ENCODE measurements at regions not wholly inside any gene's neighbourhood (a gene's known extent, or its start where the extent isn't known, plus 50 kb on each side); places are given as distances from the start of the nearest gene placed in this dataset.

GRCh38 chr18:59760212-59760611, 63.0 kb upstream of the CCBE1 start:
- Histone ChIP-seq H3K79me1 (ENCODE audit: low read length) (no peaks in the 10 kb centered on the region), H3K79me2 (ENCODE audit: control insufficient read depth, insufficient read depth, low read length, poor library complexity) (no peaks in the 10 kb centered on the region), H2AFZ (ENCODE audit: insufficient read depth, low read length, poor library complexity) (no peak overlapping the region), H3K9ac (ENCODE audit: low read length) (no peak overlapping the region), H3K4me3 (ENCODE audit: low read depth, low read length) (no peak overlapping the region), H2BK120ac (ENCODE audit: insufficient read depth, low read length, poor library complexity) (no peak overlapping the region), H3K4me1 (ENCODE audit: control insufficient read depth in 1 of 2, insufficient read depth in 2 of 2, low read length in 2 of 2) (no peaks in the 10 kb centered on the region), H4K8ac (ENCODE audit: low read depth, low read length) (no peak overlapping the region), H4K12ac (ENCODE audit: low read depth, low read length) (no peak overlapping the region), H3K9me3 (ENCODE audit: insufficient read depth, low read depth, low read length) (no peaks in the 10 kb centered on the region), H3K36me3 (ENCODE audit: control insufficient read depth in 1 of 2, insufficient read depth in 2 of 2, low read length in 2 of 2) (no peaks in the 10 kb centered on the region), H3K18ac (ENCODE audit: low read length) (no peak overlapping the region), H2BK5ac (ENCODE audit: low read depth, low read length, poor library complexity) (no peak overlapping the region), H3K27me3 (ENCODE audit: insufficient read depth, low read length) (no peaks in the 10 kb centered on the region), H2BK12ac (ENCODE audit: low read length) (no peak overlapping the region), H3K23ac (ENCODE audit: low read length) (no peak overlapping the region), H4K91ac (ENCODE audit: low read depth, low read length) (no peak overlapping the region), H3K27ac (ENCODE audit: low read depth, low read length) (no peak overlapping the region), H3K4me2 (ENCODE audit: low read length) (no peak overlapping the region), H3K4ac (ENCODE audit: low read depth, low read length) (no peak overlapping the region), H2AK5ac (ENCODE audit: low read length) (no peak overlapping the region), H3K14ac (ENCODE audit: low read length) (no peak overlapping the region)
- WGBS (ENCODE audit: extremely low coverage, insufficient coverage, insufficient read length) = no CpG with 5 or more reads among the region's 4 CpGs
- no peak for DNase-seq

GRCh38 chr18:59758837-59759236, 61.6 kb upstream of the CCBE1 start:
- DNase-seq = no peak
- H3K4me3 ChIP-seq (ENCODE audit: low read depth, low read length) = no peak overlapping the region
- H3K23ac ChIP-seq (ENCODE audit: low read length) = no peak overlapping the region
- no peak overlapping the region for H2BK120ac ChIP-seq (ENCODE audit: insufficient read depth, low read length, poor library complexity)
- no peaks in the 10 kb centered on the region for H3K27me3 ChIP-seq (ENCODE audit: insufficient read depth, low read length)
- H4K12ac ChIP-seq (ENCODE audit: low read depth, low read length) = no peak overlapping the region
- H3K4me2 ChIP-seq (ENCODE audit: low read length) = no peak overlapping the region
- H4K8ac ChIP-seq (ENCODE audit: low read depth, low read length) = no peak overlapping the region
- H3K79me1 ChIP-seq (ENCODE audit: low read length) = no peaks in the 10 kb centered on the region
- WGBS (ENCODE audit: extremely low coverage, insufficient coverage, insufficient read length) = no CpG with 5 or more reads among the region's 3 CpGs
- no peak overlapping the region for H3K18ac ChIP-seq (ENCODE audit: low read length)
- no peak overlapping the region for H3K14ac ChIP-seq (ENCODE audit: low read length)
- no peak overlapping the region for H4K91ac ChIP-seq (ENCODE audit: low read depth, low read length)
- no peaks in the 10 kb centered on the region for H3K36me3 ChIP-seq (ENCODE audit: control insufficient read depth in 1 of 2, insufficient read depth in 2 of 2, low read length in 2 of 2)
- no peaks in the 10 kb centered on the region for H3K9me3 ChIP-seq (ENCODE audit: insufficient read depth, low read depth, low read length)
- no peaks in the 10 kb centered on the region for H3K4me1 ChIP-seq (ENCODE audit: control insufficient read depth in 1 of 2, insufficient read depth in 2 of 2, low read length in 2 of 2)
- H2BK5ac ChIP-seq (ENCODE audit: low read depth, low read length, poor library complexity) = no peak overlapping the region
- no peak overlapping the region for H2BK12ac ChIP-seq (ENCODE audit: low read length)
- H3K79me2 ChIP-seq (ENCODE audit: control insufficient read depth, insufficient read depth, low read length, poor library complexity) = no peaks in the 10 kb centered on the region
- H2AK5ac ChIP-seq (ENCODE audit: low read length) = no peak overlapping the region
- no peak overlapping the region for H3K4ac ChIP-seq (ENCODE audit: low read depth, low read length)
- H2AFZ ChIP-seq (ENCODE audit: insufficient read depth, low read length, poor library complexity) = no peak overlapping the region
- H3K27ac ChIP-seq (ENCODE audit: low read depth, low read length) = no peak overlapping the region
- H3K9ac ChIP-seq (ENCODE audit: low read length) = no peak overlapping the region

- Histone ChIP-seq H3K27me3 (ENCODE audit: insufficient read depth, low read length) (no peaks in the 10 kb centered on the region), H3K79me2 (ENCODE audit: control insufficient read depth, insufficient read depth, low read length, poor library complexity) (no peaks in the 10 kb centered on the region), H4K8ac (ENCODE audit: low read depth, low read length) (no peak overlapping the region), H2AFZ (ENCODE audit: insufficient read depth, low read length, poor library complexity) (no peak overlapping the region), H2AK5ac (ENCODE audit: low read length) (no peak overlapping the region), H2BK5ac (ENCODE audit: low read depth, low read length, poor library complexity) (no peak overlapping the region), H3K9me3 (ENCODE audit: insufficient read depth, low read depth, low read length) (no peaks in the 10 kb centered on the region), H2BK12ac (ENCODE audit: low read length) (no peak overlapping the region), H3K27ac (ENCODE audit: low read depth, low read length) (no peak overlapping the region), H2BK120ac (ENCODE audit: insufficient read depth, low read length, poor library complexity) (no peak overlapping the region), H3K23ac (ENCODE audit: low read length) (no peak overlapping the region), H3K4me3 (ENCODE audit: low read depth, low read length) (no peak overlapping the region), H3K79me1 (ENCODE audit: low read length) (no peaks in the 10 kb centered on the region), H3K4ac (ENCODE audit: low read depth, low read length) (no peak overlapping the region), H4K91ac (ENCODE audit: low read depth, low read length) (no peak overlapping the region), H3K9ac (ENCODE audit: low read length) (no peak overlapping the region), H3K4me1 (ENCODE audit: control insufficient read depth in 1 of 2, insufficient read depth in 2 of 2, low read length in 2 of 2) (no peaks in the 10 kb centered on the region), H3K4me2 (ENCODE audit: low read length) (no peak overlapping the region), H3K18ac (ENCODE audit: low read length) (no peak overlapping the region), H3K36me3 (ENCODE audit: control insufficient read depth in 1 of 2, insufficient read depth in 2 of 2, low read length in 2 of 2) (no peaks in the 10 kb centered on the region), H3K14ac (ENCODE audit: low read length) (no peak overlapping the region), H4K12ac (ENCODE audit: low read depth, low read length) (no peak overlapping the region)
- no CpG with 5 or more reads among the region's 2 CpGs for WGBS (ENCODE audit: extremely low coverage, insufficient coverage, insufficient read length)
- DNase-seq = no peak
These were observed 60.9 kb upstream of the CCBE1 start for GRCh38 chr18:59758106-59758505.

- Histone ChIP-seq H2BK5ac (ENCODE audit: low read depth, low read length, poor library complexity) (no peak overlapping the region), H3K4ac (ENCODE audit: low read depth, low read length) (no peak overlapping the region), H2BK12ac (ENCODE audit: low read length) (no peak overlapping the region), H2AK5ac (ENCODE audit: low read length) (no peak overlapping the region), H2BK120ac (ENCODE audit: insufficient read depth, low read length, poor library complexity) (no peak overlapping the region), H3K4me1 (ENCODE audit: control insufficient read depth in 1 of 2, insufficient read depth in 2 of 2, low read length in 2 of 2) (no peaks in the 10 kb centered on the region), H3K23ac (ENCODE audit: low read length) (no peak overlapping the region), H3K36me3 (ENCODE audit: control insufficient read depth in 1 of 2, insufficient read depth in 2 of 2, low read length in 2 of 2) (no peaks in the 10 kb centered on the region), H4K12ac (ENCODE audit: low read depth, low read length) (no peak overlapping the region), H3K4me2 (ENCODE audit: low read length) (no peak overlapping the region), H3K18ac (ENCODE audit: low read length) (no peak overlapping the region), H2AFZ (ENCODE audit: insufficient read depth, low read length, poor library complexity) (no peak overlapping the region), H3K9ac (ENCODE audit: low read length) (no peak overlapping the region), H3K9me3 (ENCODE audit: insufficient read depth, low read depth, low read length) (no peaks in the 10 kb centered on the region), H3K79me1 (ENCODE audit: low read length) (no peaks in the 10 kb centered on the region), H3K27ac (ENCODE audit: low read depth, low read length) (no peak overlapping the region), H3K4me3 (ENCODE audit: low read depth, low read length) (no peak overlapping the region), H4K91ac (ENCODE audit: low read depth, low read length) (no peak overlapping the region), H3K79me2 (ENCODE audit: control insufficient read depth, insufficient read depth, low read length, poor library complexity) (no peaks in the 10 kb centered on the region), H4K8ac (ENCODE audit: low read depth, low read length) (no peak overlapping the region), H3K27me3 (ENCODE audit: insufficient read depth, low read length) (no peaks in the 10 kb centered on the region), H3K14ac (ENCODE audit: low read length) (no peak overlapping the region)
- no CpG with 5 or more reads among the region's 1 CpG for WGBS (ENCODE audit: extremely low coverage, insufficient coverage, insufficient read length)
- no peak for DNase-seq
These were observed 55.4 kb upstream of the CCBE1 start for GRCh38 chr18:59752666-59753065.

- no peak overlapping the region for H3K9ac ChIP-seq (ENCODE audit: low read length)
- no peak overlapping the region for H4K8ac ChIP-seq (ENCODE audit: low read depth, low read length)
- no peak overlapping the region for H4K12ac ChIP-seq (ENCODE audit: low read depth, low read length)
- no peaks in the 10 kb centered on the region for H3K4me1 ChIP-seq (ENCODE audit: control insufficient read depth in 1 of 2, insufficient read depth in 2 of 2, low read length in 2 of 2)
- H3K18ac ChIP-seq (ENCODE audit: low read length) = no peak overlapping the region
- H2BK120ac ChIP-seq (ENCODE audit: insufficient read depth, low read length, poor library complexity) = no peak overlapping the region
- no peak overlapping the region for H3K4me2 ChIP-seq (ENCODE audit: low read length)
- no peaks in the 10 kb centered on the region for H3K79me1 ChIP-seq (ENCODE audit: low read length)
- no peaks in the 10 kb centered on the region for H3K27me3 ChIP-seq (ENCODE audit: insufficient read depth, low read length)
- H3K23ac ChIP-seq (ENCODE audit: low read length) = no peak overlapping the region
- H3K27ac ChIP-seq (ENCODE audit: low read depth, low read length) = no peak overlapping the region
- no peaks in the 10 kb centered on the region for H3K79me2 ChIP-seq (ENCODE audit: control insufficient read depth, insufficient read depth, low read length, poor library complexity)
- H3K4me3 ChIP-seq (ENCODE audit: low read depth, low read length) = no peak overlapping the region
- H3K9me3 ChIP-seq (ENCODE audit: insufficient read depth, low read depth, low read length) = no peaks in the 10 kb centered on the region
- H4K91ac ChIP-seq (ENCODE audit: low read depth, low read length) = no peak overlapping the region
- no peak overlapping the region for H2BK12ac ChIP-seq (ENCODE audit: low read length)
- no peak overlapping the region for H2AK5ac ChIP-seq (ENCODE audit: low read length)
- no peak overlapping the region for H3K14ac ChIP-seq (ENCODE audit: low read length)
- DNase-seq = no peak
- no peak overlapping the region for H2AFZ ChIP-seq (ENCODE audit: insufficient read depth, low read length, poor library complexity)
- H3K36me3 ChIP-seq (ENCODE audit: control insufficient read depth in 1 of 2, insufficient read depth in 2 of 2, low read length in 2 of 2) = no peaks in the 10 kb centered on the region
- no peak overlapping the region for H3K4ac ChIP-seq (ENCODE audit: low read depth, low read length)
- H2BK5ac ChIP-seq (ENCODE audit: low read depth, low read length, poor library complexity) = no peak overlapping the region
These were observed 54.0 kb upstream of the CCBE1 start for GRCh38 chr18:59751186-59751585.
